H1 (cell line): ENCODE measurements at regions not wholly inside any gene's neighbourhood (a gene's known extent, or its start where the extent isn't known, plus 50 kb on each side); places are given as distances from the start of the nearest gene placed in this dataset.

Experiments
- CTCF ChIA-PET: fragments of 300-600 bp; sonication (Branson Sonifier 250); formaldehyde crosslinking; loops from one replicate; lab custom pipeline; 2021; ENCODE audit not compliant: partially characterized antibody; lab: Charles Lee
- POLR2A ChIA-PET: fragments of 300-600 bp; sonication (Branson Sonifier 250); formaldehyde crosslinking; loops from one replicate; lab custom pipeline; 2021; ENCODE audit warnings: inconsistent platforms; ENCODE audit not compliant: partially characterized antibody; lab: Charles Lee
- DNase-seq, 2 experiments: peaks; one replicate each; pipeline versions ENCODE4 v3.0.0 to v3.0.0-alpha.2; 2010 to 2022; ENCODE audit warnings: low spot score in 2 of 2, low read depth in 1 of 2, mixed read lengths in 1 of 2
- FAIRE-seq: peaks from 2 replicates; lab custom pipeline; 2011; peaks lifted over from hg19 to GRCh38; lab: Jason Lieb, UNC
- H2AFZ ChIP-seq: 2 replicates; pipeline ENCODE4 v1.8.1; 2012; ENCODE audit warnings: low read length, inconsistent platforms
- H2AK5ac ChIP-seq: 2 replicates; pipeline ENCODE4 v1.6.1; 2013; ENCODE audit warnings: low read depth, low read length
- H2BK120ac ChIP-seq: replicated peaks from 2 replicates; pipeline ENCODE3; 2013; ENCODE audit warnings: low read depth, low read length, inconsistent platforms
- H2BK12ac ChIP-seq: 2 replicates; pipeline ENCODE4 v1.6.1; 2013; ENCODE audit warnings: low read depth, low read length
- H2BK15ac ChIP-seq: 2 replicates; pipeline ENCODE4 v1.6.1; 2013; ENCODE audit warnings: low read length
- H2BK20ac ChIP-seq: 2 replicates; pipeline ENCODE4 v1.6.1; 2013; ENCODE audit warnings: low read length
- H2BK5ac ChIP-seq: 2 replicates; pipeline ENCODE4 v1.6.1; 2013; ENCODE audit warnings: low read depth, low read length
- H3K14ac ChIP-seq: 2 replicates; pipeline ENCODE4 v1.6.1; 2013; ENCODE audit warnings: inconsistent platforms; ENCODE audit not compliant: insufficient read length
- H3K18ac ChIP-seq: 2 replicates; pipeline ENCODE4 v1.6.1; 2013; ENCODE audit warnings: low read length; ENCODE audit errors: extremely low read depth
- H3K23ac ChIP-seq: 2 replicates; pipeline ENCODE4 v1.6.1; 2013; ENCODE audit warnings: inconsistent platforms; ENCODE audit not compliant: insufficient read length
- H3K23me2 ChIP-seq: 2 replicates; pipeline ENCODE4 v1.6.1; 2013; ENCODE audit warnings: low read depth, low read length
- H3K27ac ChIP-seq: 2 replicates; pipeline ENCODE4 v1.6.1; 2011; ENCODE audit warnings: low read depth, low read length, inconsistent platforms
- H3K27me3 ChIP-seq, 4 experiments: replicated peaks in 1 of 4; 1 replicate in 1 of 4; 2 replicates in 3 of 4; pipeline versions ENCODE4 v1.6.1 to v1.8.1; 2011 to 2013; ENCODE audit warnings: low read length in 3 of 4, mild to moderate bottlenecking in 3 of 4, inconsistent platforms in 2 of 4, mixed read lengths in 2 of 4, moderate library complexity in 1 of 4; ENCODE audit not compliant: control insufficient read depth in 3 of 4, insufficient read depth in 3 of 4; ENCODE audit errors: extremely low read depth in 1 of 4
- H3K36me3 ChIP-seq, 4 experiments: 2 replicates each; pipeline versions ENCODE4 v1.6.1 to v1.8.1; 2011 to 2013; ENCODE audit warnings: mild to moderate bottlenecking in 4 of 4, low read length in 3 of 4, moderate library complexity in 2 of 4, control low read depth in 1 of 4, inconsistent platforms in 1 of 4; ENCODE audit not compliant: insufficient read depth in 4 of 4, control insufficient read depth in 2 of 4
- H3K4ac ChIP-seq: replicated peaks from 2 replicates; pipeline ENCODE3; 2013; ENCODE audit warnings: low read length, low read depth, mixed read lengths, inconsistent platforms; ENCODE audit not compliant: insufficient read length
- H3K4me1 ChIP-seq, 4 experiments: replicated peaks in 1 of 4; 1 replicate in 1 of 4; 2 replicates in 3 of 4; pipeline versions ENCODE4 v1.6.1 to v1.8.1; 2011 to 2013; ENCODE audit warnings: low read length in 3 of 4, inconsistent platforms in 2 of 4, mixed read lengths in 1 of 4; ENCODE audit not compliant: insufficient read depth in 4 of 4, control insufficient read depth in 3 of 4
- H3K4me2 ChIP-seq, 2 experiments: 2 replicates each; pipeline versions ENCODE4 v1.6.1 to v1.8.1; 2011 to 2013; ENCODE audit warnings: low read depth in 2 of 2, low read length in 2 of 2, control low read depth in 1 of 2, inconsistent platforms in 1 of 2, mild to moderate bottlenecking in 1 of 2; ENCODE audit not compliant: insufficient read depth in 1 of 2
- H3K4me3 ChIP-seq, 4 experiments: fragments of 200-600, 300-600 bp in 1 of 4; sonication (generic), shearing (Covaris generic), sonication (Bioruptor Twin) in 1 of 4; 2 replicates each; pipeline versions ENCODE4 v1.5.1 to v1.8.1; 2011 to 2016; ENCODE audit warnings: low read length in 4 of 4, low read depth in 3 of 4, control low read depth in 2 of 4, inconsistent platforms in 2 of 4, mild to moderate bottlenecking in 2 of 4, mixed read lengths in 1 of 4, moderate library complexity in 1 of 4; ENCODE audit not compliant: insufficient read depth in 2 of 4; ENCODE audit errors: extremely low read depth in 1 of 4
- H3K56ac ChIP-seq: replicated peaks from 2 replicates; pipeline ENCODE3; 2013; ENCODE audit warnings: low read depth, mild to moderate bottlenecking, mixed read lengths, low read length, inconsistent platforms; ENCODE audit not compliant: insufficient read length
- H3K79me1 ChIP-seq: 2 replicates; pipeline ENCODE4 v1.6.1; 2013; ENCODE audit warnings: low read depth, low read length, control low read depth
- H3K79me2 ChIP-seq, 2 experiments: 2 replicates each; pipeline versions ENCODE4 v1.6.1 to v1.8.1; 2012 to 2013; ENCODE audit warnings: low read length in 2 of 2, mild to moderate bottlenecking in 2 of 2, inconsistent platforms in 1 of 2; ENCODE audit not compliant: insufficient read depth in 2 of 2, control insufficient read depth in 1 of 2
- H3K9ac ChIP-seq, 4 experiments: replicated peaks in 1 of 4; 1 replicate in 1 of 4; 2 replicates in 3 of 4; pipeline versions ENCODE4 v1.6.1 to v1.8.1; 2011 to 2013; ENCODE audit warnings: low read depth in 3 of 4, low read length in 3 of 4, control low read depth in 2 of 4, mild to moderate bottlenecking in 2 of 4, moderate library complexity in 2 of 4, inconsistent platforms in 1 of 4; ENCODE audit errors: extremely low read depth in 1 of 4
- H3K9me3 ChIP-seq, 2 experiments: 2 replicates each; pipeline versions ENCODE4 v1.6.1 to v1.8.1; 2012 to 2013; ENCODE audit warnings: mild to moderate bottlenecking in 2 of 2, moderate library complexity in 2 of 2, control low read depth in 1 of 2, inconsistent platforms in 1 of 2, low read depth in 1 of 2, low read length in 1 of 2, mixed read lengths in 1 of 2; ENCODE audit not compliant: insufficient read depth in 2 of 2
- H4K20me1 ChIP-seq, 2 experiments: replicated peaks in 1 of 2; 2 replicates each; pipeline versions ENCODE3 to v1.8.1; 2011 to 2013; ENCODE audit warnings: inconsistent platforms in 2 of 2, low read length in 2 of 2, mild to moderate bottlenecking in 1 of 2; ENCODE audit not compliant: insufficient read depth in 2 of 2, control insufficient read depth in 1 of 2
- H4K5ac ChIP-seq: 2 replicates; pipeline ENCODE4 v1.6.1; 2013; ENCODE audit warnings: low read length, low read depth, mixed read lengths, inconsistent platforms; ENCODE audit not compliant: insufficient read length
- H4K8ac ChIP-seq: 2 replicates; pipeline ENCODE4 v1.8.0; 2013; ENCODE audit warnings: mild to moderate bottlenecking, moderate library complexity, low read length, inconsistent platforms; ENCODE audit not compliant: insufficient read depth; ENCODE audit errors: extremely low read depth
- H4K91ac ChIP-seq: replicated peaks from 2 replicates; pipeline ENCODE3; 2013; ENCODE audit warnings: low read length, mixed read lengths, inconsistent platforms; ENCODE audit not compliant: insufficient read length
- ASH2L ChIP-seq: fragments of 200-600, 300-600 bp; sonication (generic); IDR thresholded peaks from one replicate; pipeline ENCODE4 v1.7.1; 2017; ENCODE audit warnings: low read length
- CEBPB ChIP-seq: IDR thresholded peaks from 2 replicates; pipeline ENCODE4 v1.6.1; 2012; ENCODE audit warnings: low read depth, low read length
- CTBP2 ChIP-seq: IDR thresholded peaks from 2 replicates; pipeline ENCODE4 v1.7.0; 2011; ENCODE audit warnings: borderline replicate concordance, mild to moderate bottlenecking, moderate library complexity, mixed read lengths, low read length; ENCODE audit not compliant: insufficient read depth, insufficient read length
- EGR1 ChIP-seq: IDR thresholded peaks from 2 replicates; pipeline ENCODE4 v1.6.1; 2011; ENCODE audit warnings: low read depth, low read length, borderline replicate concordance
- FOSL1 ChIP-seq: IDR thresholded peaks from 2 replicates; pipeline ENCODE4 v1.6.1; 2011; ENCODE audit warnings: mild to moderate bottlenecking, low read depth, low read length, moderate library complexity; ENCODE audit not compliant: insufficient read depth
- HDAC6 ChIP-seq: IDR thresholded peaks from one replicate; pipeline ENCODE4 v1.7.1; 2012; ENCODE audit warnings: low read depth, mild to moderate bottlenecking, inconsistent platforms, low read length, moderate library complexity
- JUND ChIP-seq: IDR thresholded peaks from 2 replicates; pipeline ENCODE4 v1.6.1; 2011; ENCODE audit warnings: mild to moderate bottlenecking, improper control_type of control experiment, low read length
- KDM4A ChIP-seq: IDR thresholded peaks from one replicate; pipeline ENCODE4 v1.7.1; 2012; ENCODE audit warnings: low read depth, mild to moderate bottlenecking, moderate library complexity, low read length, inconsistent platforms; ENCODE audit not compliant: severe bottlenecking
- PHF8 ChIP-seq: fragments of 200-600 bp; sonication (generic); conservative IDR thresholded peaks from 2 replicates; pipeline ENCODE4 v1.7.1; 2012; ENCODE audit warnings: low read depth, mild to moderate bottlenecking, inconsistent platforms, low read length, moderate library complexity
- RNF2 ChIP-seq: fragments of 200-900, 300-1000 bp; sonication (generic); IDR thresholded peaks from 2 replicates; pipeline ENCODE4 v1.7.1; 2016; ENCODE audit warnings: borderline replicate concordance, low read depth, mild to moderate bottlenecking, antibody characterized with exemption, low read length; ENCODE audit not compliant: poor library complexity, severe bottlenecking; ENCODE audit errors: missing control alignments
- RXRA ChIP-seq: IDR thresholded peaks from 2 replicates; pipeline ENCODE4 v1.6.1; 2011; ENCODE audit warnings: low read depth, mild to moderate bottlenecking, low read length, moderate library complexity; ENCODE audit not compliant: insufficient read depth
- SIN3A ChIP-seq, 2 experiments: IDR thresholded peaks in 1 of 2; conservative IDR thresholded peaks in 1 of 2; 2 replicates each; pipeline ENCODE4 v1.6.1; 2011 to 2012; ENCODE audit warnings: low read length in 2 of 2, improper control_type of control experiment in 1 of 2, low read depth in 1 of 2, mild to moderate bottlenecking in 1 of 2
- SP2 ChIP-seq: IDR thresholded peaks from 2 replicates; pipeline ENCODE4 v1.6.1; 2012; ENCODE audit warnings: mild to moderate bottlenecking, low read length, inconsistent platforms
- ZNF274 ChIP-seq: IDR thresholded peaks from 2 replicates; pipeline ENCODE4 v1.7.0; 2012; ENCODE audit warnings: low read length, borderline replicate concordance; ENCODE audit errors: extremely low read depth
- WGBS, 2 experiments: shearing (Covaris generic) in 1 of 2; methylation state at CpG; one replicate each; pipeline versions ENCODE4 v1.1.6 to v1.1.7; 2013 to 2015; ENCODE audit warnings: low lambda C conversion rate in 2 of 2, mixed read lengths in 2 of 2, inconsistent platforms in 1 of 2, low coverage in 1 of 2, missing lambda C conversion rate in 1 of 2; ENCODE audit not compliant: insufficient replicate concordance in 2 of 2, insufficient coverage in 1 of 2, insufficient read length in 1 of 2; ENCODE audit errors: extremely low coverage in 1 of 2, missing lambda C conversion rate in 1 of 2; 5-methylcytosine and 5-hydroxymethylcytosine counted together

- TF ChIP-seq PHF8 (no peak), JUND (no peak), CTBP2 (no peak), CEBPB (no peak), RXRA (no peak), FOSL1 (no peak), RNF2 (no peak), ZNF274 (no peak), SP2 (no peak), ASH2L (no peak), KDM4A (no peak), HDAC6 (no peak), SIN3A (conservative IDR thresholded peaks at IDR 0.05 in 1 of 2, IDR thresholded peaks at IDR 0.05 in 1 of 2; ENCODE audit: low read depth in 1 of 2, low read length in 2 of 2) (no peak), EGR1 (no peak)
- Histone ChIP-seq H3K79me1 (no peaks in the 10 kb centered on the region), H3K27ac (no peak overlapping the region), H3K23me2 (no peaks in the 10 kb centered on the region), H3K23ac (no peak overlapping the region), H3K14ac (no peak overlapping the region), H2AK5ac (no peak overlapping the region), H3K79me2 (no peaks in the 10 kb centered on the region), H3K4me3 (no peak overlapping the region), H4K5ac (no peak overlapping the region), H3K56ac (no peak overlapping the region), H2BK12ac (no peak overlapping the region), H2AFZ (no peak overlapping the region), H3K9ac (no peak overlapping the region), H3K4me1 (0 out of 7 replicates have a peak, but pooled peaks cover 0 to 2% (median 0%) of the 10 kb centered on the region in 4 experiments), H2BK15ac (no peak overlapping the region), H3K9me3 (no peaks in the 10 kb centered on the region), H3K36me3 (no peaks in the 10 kb centered on the region), H2BK5ac (no peak overlapping the region), H3K18ac (no peak overlapping the region), H4K20me1 (no peaks in the 10 kb centered on the region), H3K4ac (no peak overlapping the region), H4K8ac (no peak overlapping the region), H4K91ac (no peak overlapping the region), H3K4me2 (no peak overlapping the region), H2BK120ac (no peak overlapping the region), H3K27me3 (no peaks in the 10 kb centered on the region), H2BK20ac (no peak overlapping the region)
- POLR2A ChIA-PET = no interaction called here
- CTCF ChIA-PET = interaction anchor here (0.9 to 1.2 kb wide), 2 partner anchors 19 to 81 kb away, joined by 3 read pairs; no protein-coding TSS in a partner anchor
- DNase-seq = no peak
- FAIRE-seq = no peak
- 90% methylated on average over 16 of the region's 16 CpGs; no CpG with 5 or more reads in 1 of the 2 experiments for WGBS, 2 experiments
Observed at GRCh38 chr13:24002206-24002815, 105.0 kb upstream of the C1QTNF9B start.
